Spleen (tissue), 11 donors: ENCODE measurements at regions not wholly inside any gene's neighbourhood (a gene's known extent, or its start where the extent isn't known, plus 50 kb on each side); places are given as distances from the start of the nearest gene placed in this dataset.

Experiments
- DNase-seq: peaks from one replicate; pipeline ENCODE4 v3.0.0-alpha.2; 2020
- H3K27ac ChIP-seq, 8 donors: fragments of 200-600 bp; sonication (generic) in 7 of 8; 1 replicate in 4 of 8; 2 replicates in 4 of 8; pipeline versions ENCODE4 v1.5.0 to v1.8.0; 2016 to 2021; ENCODE audit warnings: inconsistent platforms in 4 of 8, mild to moderate bottlenecking in 4 of 8, moderate library complexity in 1 of 8
- H3K27me3 ChIP-seq, 7 donors: fragments of 200-600 bp; sonication (generic) in 6 of 7; replicated peaks in 1 of 7; 1 replicate in 4 of 7; 2 replicates in 3 of 7; pipeline versions ENCODE4 v1.5.0 to v1.8.0; 2016 to 2021; ENCODE audit warnings: inconsistent platforms in 3 of 7, mild to moderate bottlenecking in 1 of 7
- H3K36me3 ChIP-seq, 6 donors: fragments of 200-600 bp; sonication (generic) in 5 of 6; 1 replicate in 4 of 6; 2 replicates in 2 of 6; pipeline versions ENCODE4 v1.5.0 to v1.8.0; 2016 to 2021; ENCODE audit warnings: inconsistent platforms in 2 of 6
- H3K4me1 ChIP-seq, 6 donors: fragments of 200-600 bp; sonication (generic) in 5 of 6; 1 replicate in 3 of 6; 2 replicates in 3 of 6; pipeline versions ENCODE4 v1.5.0 to v1.8.0; 2016 to 2021; ENCODE audit warnings: inconsistent platforms in 3 of 6
- H3K4me3 ChIP-seq, 8 donors: fragments of 200-600 bp; sonication (generic) in 7 of 8; 1 replicate in 4 of 8; 2 replicates in 4 of 8; pipeline versions ENCODE4 v1.5.0 to v1.8.0; 2016 to 2021; ENCODE audit warnings: inconsistent platforms in 4 of 8, mild to moderate bottlenecking in 4 of 8, moderate library complexity in 2 of 8
- H3K9me3 ChIP-seq, 8 donors: fragments of 200-600 bp; sonication (generic) in 7 of 8; 1 replicate in 4 of 8; 2 replicates in 4 of 8; pipeline versions ENCODE4 v1.5.0 to v1.8.0; 2016 to 2021; ENCODE audit warnings: inconsistent platforms in 4 of 8
- POLR2A ChIP-seq, 3 donors: fragments of 450-650 bp; IDR thresholded peaks; one replicate each; pipeline ENCODE4 v1.5.1; 2017; ENCODE audit warnings: antibody characterized with exemption in 3 of 3, mild to moderate bottlenecking in 1 of 3
- POLR2AphosphoS5 ChIP-seq, 3 donors: sonication (generic); formaldehyde crosslinking; IDR thresholded peaks; one replicate each; pipeline ENCODE4 v1.5.1; 2017; ENCODE audit warnings: antibody characterized with exemption in 3 of 3
- WGBS, 5 donors: extraction: QIAGEN DNeasy Blood & Tissue Kit in 3 of 5; methylation state at CpG; one replicate each; pipeline versions ENCODE4 v1.1.5 to v1.1.7; 2013 to 2018; 5-methylcytosine and 5-hydroxymethylcytosine counted together
- intact Hi-C: fragments of 100-400 bp; cut with DNase I; formaldehyde crosslinking; loops from one replicate; pipeline ENCODE4 v1.15.0; 2023; ENCODE audit warnings: low total_unique reads
- TF ChIP-seq, protein P1 (sequence below), 11 experiments: fragments of 200-600 bp in 7 of 11; fragments of 450-650 bp in 4 of 11; sonication (generic) in 4 of 11; IDR thresholded peaks in 8 of 11; conservative IDR thresholded peaks in 3 of 11; 1 replicate in 7 of 11; 2 replicates in 4 of 11; pipeline versions ENCODE4 v1.4.0 to v1.8.0; 2016 to 2021; ENCODE audit warnings: antibody characterized with exemption in 11 of 11, inconsistent platforms in 4 of 11, mild to moderate bottlenecking in 1 of 11
- donor health status: healthy with polysubstance abuse.
- donor health status: DM: no; HTN: no; CAD: no; lungs with moderate emphysema.
- donor health status: DM: no; HTN: no; CAD: no.
- donor health status: Bipolar disorder and iron deficiency.
- donor health status: healthy.
- donor health status: DM: no; HTN: no; CAD: no.
- donor health status: DM: yes; HTN: yes; CAD: no.

DNA sequence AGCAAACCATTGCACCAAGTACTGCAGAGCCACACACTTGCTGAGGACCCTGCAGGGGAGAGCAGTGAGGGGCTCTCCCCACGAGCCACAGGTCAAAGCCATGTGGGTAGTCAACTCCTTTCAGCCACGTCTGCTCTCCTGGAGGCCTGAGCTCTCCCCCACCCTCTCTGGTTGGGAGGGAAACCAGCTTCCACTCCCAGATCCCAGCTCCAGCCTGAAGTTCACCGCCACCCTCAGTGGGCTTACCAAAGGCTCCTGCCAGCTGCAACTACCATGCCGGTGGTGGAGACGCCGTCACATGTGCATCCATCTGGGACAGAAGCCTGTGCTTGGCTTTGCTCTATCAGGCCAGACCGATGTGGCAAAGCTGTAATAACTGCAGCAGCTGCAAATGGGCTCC is 521.5 kb upstream of the RAB6C start:
- intact Hi-C loops = no loop called here
- H3K27ac ChIP-seq = no peak overlapping the region
- no peak for TF ChIP-seq POLR2AphosphoS5 (IDR thresholded peaks at IDR 0.05)
- TF ChIP-seq, protein P1, sequence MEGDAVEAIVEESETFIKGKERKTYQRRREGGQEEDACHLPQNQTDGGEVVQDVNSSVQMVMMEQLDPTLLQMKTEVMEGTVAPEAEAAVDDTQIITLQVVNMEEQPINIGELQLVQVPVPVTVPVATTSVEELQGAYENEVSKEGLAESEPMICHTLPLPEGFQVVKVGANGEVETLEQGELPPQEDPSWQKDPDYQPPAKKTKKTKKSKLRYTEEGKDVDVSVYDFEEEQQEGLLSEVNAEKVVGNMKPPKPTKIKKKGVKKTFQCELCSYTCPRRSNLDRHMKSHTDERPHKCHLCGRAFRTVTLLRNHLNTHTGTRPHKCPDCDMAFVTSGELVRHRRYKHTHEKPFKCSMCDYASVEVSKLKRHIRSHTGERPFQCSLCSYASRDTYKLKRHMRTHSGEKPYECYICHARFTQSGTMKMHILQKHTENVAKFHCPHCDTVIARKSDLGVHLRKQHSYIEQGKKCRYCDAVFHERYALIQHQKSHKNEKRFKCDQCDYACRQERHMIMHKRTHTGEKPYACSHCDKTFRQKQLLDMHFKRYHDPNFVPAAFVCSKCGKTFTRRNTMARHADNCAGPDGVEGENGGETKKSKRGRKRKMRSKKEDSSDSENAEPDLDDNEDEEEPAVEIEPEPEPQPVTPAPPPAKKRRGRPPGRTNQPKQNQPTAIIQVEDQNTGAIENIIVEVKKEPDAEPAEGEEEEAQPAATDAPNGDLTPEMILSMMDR (IDR thresholded peaks at IDR 0.05 in 8 of 11, conservative IDR thresholded peaks at IDR 0.05 in 3 of 11) = no peak
- TF ChIP-seq POLR2A (IDR thresholded peaks at IDR 0.05) = no peak
- no peak overlapping the region for H3K4me3 ChIP-seq
- no peak for DNase-seq
- no peaks in the 10 kb centered on the region for H3K4me1 ChIP-seq
- no peaks in the 10 kb centered on the region for H3K9me3 ChIP-seq
- H3K36me3 ChIP-seq = no peaks in the 10 kb centered on the region
- H3K27me3 ChIP-seq = no peaks in the 10 kb centered on the region
- WGBS, 5 donors = 73 to 95% (median 90%) methylated on average over 6 to 7 of the region's 7 CpGs

- intact Hi-C loops = no loop called here
- H3K9me3 ChIP-seq = no peaks in the 10 kb centered on the region
- H3K36me3 ChIP-seq = no peaks in the 10 kb centered on the region
- H3K4me3 ChIP-seq = no peak overlapping the region
- TF ChIP-seq, protein P1 (IDR thresholded peaks at IDR 0.05 in 8 of 11, conservative IDR thresholded peaks at IDR 0.05 in 3 of 11) = no peak
- TF ChIP-seq POLR2AphosphoS5 (IDR thresholded peaks at IDR 0.05) (no peak), POLR2A (IDR thresholded peaks at IDR 0.05) (no peak)
- no peaks in the 10 kb centered on the region for H3K4me1 ChIP-seq
- 80 to 94% (median 88%) methylated on average over 7 of the region's 7 CpGs for whole genome bisulfite sequencing, 5 donors
- no peak for DNase-seq
- no peaks in the 10 kb centered on the region for H3K27me3 ChIP-seq
- no peak overlapping the region for H3K27ac ChIP-seq
Measured at GRCh38 chr2:129458436-129458835, 521.0 kb upstream of the RAB6C start.

DNA sequence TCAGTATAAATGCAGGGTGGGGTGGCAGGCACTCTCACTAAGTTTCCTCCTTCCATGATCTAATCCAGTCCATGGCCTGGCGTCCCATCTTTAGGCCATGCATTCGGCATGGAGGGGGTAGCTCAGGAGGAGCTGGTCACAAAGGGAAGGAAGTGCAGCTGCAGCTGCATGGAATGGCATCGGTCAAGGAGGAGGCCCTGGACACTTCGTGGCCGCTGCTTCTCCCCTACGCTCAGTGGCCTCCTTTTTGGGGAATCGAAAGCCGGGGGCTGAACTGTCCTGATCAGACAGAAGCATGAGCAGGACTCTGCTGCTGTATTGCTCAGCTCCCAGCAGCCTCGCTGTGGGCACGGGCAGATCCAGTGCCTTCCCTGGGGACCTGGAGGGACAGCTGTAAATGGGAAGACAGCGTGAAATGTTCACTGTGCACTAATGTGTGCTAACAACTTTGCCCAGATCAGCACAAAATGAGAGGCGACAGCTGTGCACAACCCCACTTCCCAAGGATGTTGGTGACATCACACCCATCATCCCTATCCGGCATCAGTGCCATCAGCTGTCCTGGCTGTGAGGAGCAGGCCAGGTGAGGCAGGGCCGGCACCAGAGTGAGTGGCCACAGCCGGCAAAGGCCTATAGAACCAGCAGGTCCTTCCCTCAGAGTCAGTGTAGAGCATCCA is 520.1 kb upstream of the RAB6C start:
- no peaks in the 10 kb centered on the region for H3K4me1 ChIP-seq
- DNase-seq = no peak
- H3K4me3 ChIP-seq = no peak overlapping the region
- 81 to 89% (median 84%) methylated on average over 14 to 15 of the region's 15 CpGs for WGBS, 5 donors
- H3K27me3 ChIP-seq = no peaks in the 10 kb centered on the region
- no peak overlapping the region for H3K27ac ChIP-seq
- intact Hi-C loops = no loop called here
- TF ChIP-seq POLR2A (IDR thresholded peaks at IDR 0.05) = no peak
- TF ChIP-seq, protein P1 (IDR thresholded peaks at IDR 0.05 in 8 of 11, conservative IDR thresholded peaks at IDR 0.05 in 3 of 11) = no peak
- TF ChIP-seq POLR2AphosphoS5 (IDR thresholded peaks at IDR 0.05) = no peak
- no peaks in the 10 kb centered on the region for H3K36me3 ChIP-seq
- H3K9me3 ChIP-seq = no peaks in the 10 kb centered on the region

DNA sequence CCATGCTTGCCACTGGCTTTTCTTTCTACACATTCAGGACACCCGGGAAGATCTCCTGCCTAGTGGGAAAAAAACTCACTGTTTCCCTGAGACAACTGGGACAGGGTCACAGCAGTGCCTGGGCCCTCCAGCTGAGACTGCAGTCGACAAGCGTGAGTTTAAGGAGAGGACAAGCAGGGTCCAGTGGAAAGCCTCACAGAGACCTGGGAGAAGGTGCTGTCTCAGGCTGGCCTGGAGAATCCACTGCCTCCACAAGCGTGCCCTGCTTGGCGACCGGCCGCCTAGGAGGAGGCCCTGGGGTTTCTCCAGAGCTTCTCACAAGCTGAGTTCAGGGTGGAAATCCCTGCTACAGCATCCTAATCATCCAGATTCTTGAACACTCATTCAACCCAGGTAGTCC is 519.6 kb upstream of the RAB6C start:
- H3K27ac ChIP-seq = no peak overlapping the region
- H3K27me3 ChIP-seq = no peaks in the 10 kb centered on the region
- no peak overlapping the region for H3K4me3 ChIP-seq
- DNase-seq = no peak
- 82 to 98% (median 91%) methylated on average over 7 of the region's 7 CpGs for WGBS, 5 donors
- intact Hi-C loops = no loop called here
- H3K9me3 ChIP-seq = peaks cover 0 to 3% (median 0%) of the 10 kb centered on the region in 8 donors
- no peaks in the 10 kb centered on the region for H3K4me1 ChIP-seq
- TF ChIP-seq POLR2A (IDR thresholded peaks at IDR 0.05) (no peak), POLR2AphosphoS5 (IDR thresholded peaks at IDR 0.05) (no peak)
- TF ChIP-seq, protein P1 (IDR thresholded peaks at IDR 0.05 in 8 of 11, conservative IDR thresholded peaks at IDR 0.05 in 3 of 11) = no peak
- H3K36me3 ChIP-seq = no peaks in the 10 kb centered on the region
